Hepatocyte (in vitro differentiated cells): ENCODE measurements at regions not wholly inside any gene's neighbourhood (a gene's known extent, or its start where the extent isn't known, plus 50 kb on each side); places are given as distances from the start of the nearest gene placed in this dataset.

ENCODE experiments used
- CTCF ChIP-seq: fragments of 200-600 bp; sonication (generic); IDR thresholded peaks from 2 replicates; pipeline ENCODE4 v1.5.1; 2016; ENCODE audit warnings: antibody characterized with exemption, mild to moderate bottlenecking; ENCODE audit not compliant: poor library complexity
- EZH2 ChIP-seq: fragments of 200-600 bp; sonication (generic); IDR thresholded peaks from 2 replicates; pipeline ENCODE4 v1.6.1; 2016; ENCODE audit warnings: antibody characterized with exemption, mild to moderate bottlenecking, borderline replicate concordance
- EZH2phosphoT487 ChIP-seq: fragments of 200-600 bp; sonication (generic); IDR thresholded peaks from one replicate; pipeline ENCODE4 v1.6.1; 2018; ENCODE audit warnings: antibody characterized with exemption, mild to moderate bottlenecking, low read depth, moderate library complexity; ENCODE audit not compliant: unreplicated experiment, severe bottlenecking

- TF ChIP-seq CTCF: no peak
- TF ChIP-seq EZH2: no peak
- no peak for TF ChIP-seq EZH2phosphoT487
Measured at GRCh38 chr4:122997463-122998101, 75.2 kb upstream of the NUDT6 start.
